PC-9 (cell line): ENCODE measurements at regions not wholly inside any gene's neighbourhood (a gene's known extent, or its start where the extent isn't known, plus 50 kb on each side); places are given as distances from the start of the nearest gene placed in this dataset.

Experiments used
- BruUV-seq: library from RNA; stranded (reverse); fragments of 400-500 nt; replicated peaks from 2 replicates; lab custom pipeline; 2021; lab: Mats Ljungman, UMichigan
- CTCF ChIA-PET: fragments of 300-600 bp; sonication (Branson Sonifier 250); formaldehyde crosslinking; loops from one replicate; lab custom pipeline; 2022; ENCODE audit warnings: antibody characterized with exemption; lab: Charles Lee
- POLR2A ChIA-PET: fragments of 300-600 bp; sonication (Branson Sonifier 250); formaldehyde crosslinking; loops from one replicate; lab custom pipeline; 2022; ENCODE audit warnings: antibody characterized with exemption; ENCODE audit not compliant: unreplicated experiment; lab: Charles Lee
- DNase-seq, 2 experiments: peaks; one replicate each; pipeline versions ENCODE4 v3.0.0 to v3.0.0-alpha.2; 2015 to 2022; ENCODE audit warnings: mixed read lengths in 1 of 2
- H2AFZ ChIP-seq: fragments of 200-600 bp; sonication (generic); 2 replicates; pipeline ENCODE4 v1.8.1; 2017; ENCODE audit warnings: antibody characterized with exemption
- H3F3A ChIP-seq: fragments of 200-600 bp; sonication (generic); 2 replicates; pipeline ENCODE4 v1.8.1; 2017; ENCODE audit warnings: antibody characterized with exemption, mild to moderate bottlenecking, low read depth; ENCODE audit not compliant: insufficient read depth
- H3K27ac ChIP-seq: fragments of 200-600 bp; sonication (generic); 2 replicates; pipeline ENCODE4 v1.6.1; 2016; ENCODE audit warnings: mixed run types
- H3K27me3 ChIP-seq: fragments of 200-600 bp; sonication (generic); 2 replicates; pipeline ENCODE4 v1.6.1; 2016; ENCODE audit warnings: low read depth, mixed run types; ENCODE audit not compliant: insufficient read depth
- H3K36me3 ChIP-seq: fragments of 200-600 bp; sonication (generic); 2 replicates; pipeline ENCODE4 v1.6.1; 2016; ENCODE audit warnings: low read depth, mixed run types
- H3K4me1 ChIP-seq: fragments of 200-600 bp; sonication (generic); replicated peaks from 2 replicates; pipeline ENCODE4 v1.6.1; 2016; ENCODE audit warnings: mixed run types; ENCODE audit not compliant: insufficient read depth
- H3K4me2 ChIP-seq: fragments of 200-600 bp; sonication (generic); 2 replicates; pipeline ENCODE4 v1.6.1; 2017; ENCODE audit warnings: mixed run types
- H3K4me3 ChIP-seq: fragments of 200-600 bp; sonication (generic); 2 replicates; pipeline ENCODE4 v1.6.1; 2016; ENCODE audit warnings: mixed run types
- H3K79me2 ChIP-seq: fragments of 200-600 bp; sonication (generic); 2 replicates; pipeline ENCODE4 v1.6.1; 2017; ENCODE audit warnings: low read depth, mixed run types
- H3K9me2 ChIP-seq: fragments of 200-600 bp; sonication (generic); 2 replicates; pipeline ENCODE4 v1.8.1; 2017; ENCODE audit warnings: mild to moderate bottlenecking; ENCODE audit not compliant: insufficient read depth
- H3K9me3 ChIP-seq: fragments of 200-600 bp; sonication (generic); 2 replicates; pipeline ENCODE4 v1.8.1; 2016; ENCODE audit warnings: low read depth; ENCODE audit not compliant: insufficient read depth
- H4K20me1 ChIP-seq: fragments of 200-600 bp; sonication (generic); 2 replicates; pipeline ENCODE4 v1.8.1; 2017; ENCODE audit not compliant: insufficient read depth
- CTCF ChIP-seq: fragments of 200-600 bp; sonication (generic); conservative IDR thresholded peaks from 2 replicates; pipeline ENCODE4 v1.6.1; 2017; ENCODE audit warnings: mixed run types, antibody characterized with exemption, mild to moderate bottlenecking, moderate library complexity
- EZH2 ChIP-seq: fragments of 200-600 bp; sonication (generic); IDR thresholded peaks from 2 replicates; pipeline ENCODE4 v1.8.0; 2017; ENCODE audit warnings: antibody characterized with exemption, low read depth
- intact Hi-C: fragments of 100-400 bp; cut with micrococcal nuclease; formaldehyde crosslinking; loops from one replicate; pipeline ENCODE4 v1.10.0; 2022; ENCODE audit not compliant: unreplicated experiment

GRCh38 chr1:87575528-87575927 lies 246.8 kb downstream of the LMO4 start:
- no peak overlapping the region for H3K4me3 ChIP-seq
- no TSS peak for BruUV-seq
- no peak for TF ChIP-seq EZH2
- TF ChIP-seq CTCF = no peak

GRCh38 chr1:87578464-87578863 lies 249.8 kb downstream of the LMO4 start:
- Histone ChIP-seq H3K9me2 (no peaks in the 10 kb centered on the region), H3K27ac (no peak overlapping the region), H3K4me3 (no peak overlapping the region), H3F3A (no peaks in the 10 kb centered on the region), H3K36me3 (no peaks in the 10 kb centered on the region), H2AFZ (no peak overlapping the region), H3K4me1 (no peaks in the 10 kb centered on the region), H4K20me1 (no peaks in the 10 kb centered on the region), H3K9me3 (no peaks in the 10 kb centered on the region), H3K79me2 (no peaks in the 10 kb centered on the region), H3K27me3 (no peaks in the 10 kb centered on the region), H3K4me2 (no peak overlapping the region)
- DNase-seq = no peak
- TF ChIP-seq EZH2 (no peak), CTCF (no peak)
- intact Hi-C loops = no loop called here
- ChIA-PET CTCF (no interaction called here), POLR2A (no interaction called here)
- no TSS peak for BruUV-seq

More at GRCh38 chr1:87575528-87575927, 246.8 kb downstream of the LMO4 start:
- ChIA-PET POLR2A (no interaction called here), CTCF (no interaction called here)
- Histone ChIP-seq H3K9me2 (no peaks in the 10 kb centered on the region), H3K27ac (no peak overlapping the region), H3K9me3 (no peaks in the 10 kb centered on the region), H4K20me1 (no peaks in the 10 kb centered on the region), H3K4me1 (no peaks in the 10 kb centered on the region), H3K4me2 (no peak overlapping the region), H3F3A (no peaks in the 10 kb centered on the region), H2AFZ (no peak overlapping the region), H3K36me3 (no peaks in the 10 kb centered on the region), H3K79me2 (no peaks in the 10 kb centered on the region), H3K27me3 (no peaks in the 10 kb centered on the region)
- intact Hi-C loops = no loop called here
- DNase-seq = no peak

GRCh38 chr1:87583459-87583858 lies 254.8 kb downstream of the LMO4 start:
- no peak overlapping the region for H3K4me2 ChIP-seq
- BruUV-seq = no TSS peak

More at GRCh38 chr1:87583459-87583858, 254.8 kb downstream of the LMO4 start:
- Histone ChIP-seq H3K27ac (no peak overlapping the region), H3K4me3 (no peak overlapping the region), H3K4me1 (no peaks in the 10 kb centered on the region), H2AFZ (0 out of 2 replicates have a peak overlapping the region, but pooled peaks have one; percentile 2), H3K36me3 (no peaks in the 10 kb centered on the region), H3K27me3 (no peaks in the 10 kb centered on the region), H3K9me3 (no peaks in the 10 kb centered on the region), H3K9me2 (no peaks in the 10 kb centered on the region), H4K20me1 (no peaks in the 10 kb centered on the region), H3F3A (no peaks in the 10 kb centered on the region), H3K79me2 (no peaks in the 10 kb centered on the region)
- TF ChIP-seq CTCF (no peak), EZH2 (no peak)
- POLR2A ChIA-PET = no interaction called here
- intact Hi-C loops = no loop called here
- CTCF ChIA-PET = no interaction called here
- no peak for DNase-seq
